ENCODE measurements at regions not wholly inside any gene's neighbourhood (a gene's known extent, or its start where the extent isn't known, plus 50 kb on each side); places are given as distances from the start of the nearest gene placed in this dataset.
"Not testable (repeated sequence)": the region's sequence is repeated elsewhere in the genome, so short reads cannot be mapped to it uniquely, and the experiment has no call there.

DNA sequence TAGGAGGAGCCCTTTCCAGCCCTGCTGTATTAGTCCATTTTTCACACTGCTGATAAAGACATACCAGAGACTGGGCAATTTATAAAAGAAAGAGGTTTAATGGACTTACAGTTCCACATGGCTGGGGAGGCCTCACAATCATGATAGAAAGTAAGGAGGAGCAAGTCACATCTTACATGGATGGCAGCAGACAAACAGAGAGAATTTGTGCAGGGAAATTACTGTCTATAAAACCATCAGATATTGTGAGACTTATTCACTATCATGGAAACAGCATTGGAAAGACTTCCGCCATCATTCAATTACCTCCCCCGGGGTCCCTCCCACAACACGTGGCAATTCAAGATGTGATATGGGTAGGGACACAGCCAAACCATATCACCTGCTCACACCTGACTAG, 744.3 kb upstream of the SLITRK5 start:
- TF ChIP-seq, protein P1, sequence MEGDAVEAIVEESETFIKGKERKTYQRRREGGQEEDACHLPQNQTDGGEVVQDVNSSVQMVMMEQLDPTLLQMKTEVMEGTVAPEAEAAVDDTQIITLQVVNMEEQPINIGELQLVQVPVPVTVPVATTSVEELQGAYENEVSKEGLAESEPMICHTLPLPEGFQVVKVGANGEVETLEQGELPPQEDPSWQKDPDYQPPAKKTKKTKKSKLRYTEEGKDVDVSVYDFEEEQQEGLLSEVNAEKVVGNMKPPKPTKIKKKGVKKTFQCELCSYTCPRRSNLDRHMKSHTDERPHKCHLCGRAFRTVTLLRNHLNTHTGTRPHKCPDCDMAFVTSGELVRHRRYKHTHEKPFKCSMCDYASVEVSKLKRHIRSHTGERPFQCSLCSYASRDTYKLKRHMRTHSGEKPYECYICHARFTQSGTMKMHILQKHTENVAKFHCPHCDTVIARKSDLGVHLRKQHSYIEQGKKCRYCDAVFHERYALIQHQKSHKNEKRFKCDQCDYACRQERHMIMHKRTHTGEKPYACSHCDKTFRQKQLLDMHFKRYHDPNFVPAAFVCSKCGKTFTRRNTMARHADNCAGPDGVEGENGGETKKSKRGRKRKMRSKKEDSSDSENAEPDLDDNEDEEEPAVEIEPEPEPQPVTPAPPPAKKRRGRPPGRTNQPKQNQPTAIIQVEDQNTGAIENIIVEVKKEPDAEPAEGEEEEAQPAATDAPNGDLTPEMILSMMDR (IDR thresholded peaks at IDR 0.05): not testable (repeated sequence)
- TF ChIP-seq POLR2A (IDR thresholded peaks at IDR 0.05): not testable (repeated sequence)
